GM12801 (cell line): ENCODE measurements at regions not wholly inside any gene's neighbourhood (a gene's known extent, or its start where the extent isn't known, plus 50 kb on each side); places are given as distances from the start of the nearest gene placed in this dataset.

ENCODE experiments used
- TF ChIP-seq, protein P1 (sequence below): IDR thresholded peaks from one replicate; pipeline ENCODE4 v1.5.1; 2011; ENCODE audit warnings: control low read depth; ENCODE audit not compliant: insufficient read length; ENCODE audit errors: extremely low read depth

DNA sequence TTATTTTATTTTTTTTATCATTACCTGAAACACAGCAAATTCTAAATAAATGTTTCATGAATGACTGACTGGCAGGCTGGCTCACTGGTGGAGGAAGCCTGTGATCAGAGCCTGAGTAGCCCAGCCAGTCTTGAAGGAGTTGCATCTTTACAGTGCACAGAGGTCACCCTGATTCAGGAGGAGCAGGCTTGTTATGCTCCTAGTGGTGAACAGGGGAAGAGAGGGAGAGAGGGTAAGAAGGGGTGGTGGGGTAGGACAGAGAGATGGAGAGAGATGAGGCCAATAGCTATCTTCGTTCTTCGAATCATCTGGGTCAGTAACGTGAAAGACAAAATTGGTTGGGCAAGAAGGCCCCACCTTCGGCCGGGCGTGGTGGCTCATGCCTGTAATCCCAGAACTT is 202.6 kb upstream of the MCTP2 start:
- TF ChIP-seq, protein P1, sequence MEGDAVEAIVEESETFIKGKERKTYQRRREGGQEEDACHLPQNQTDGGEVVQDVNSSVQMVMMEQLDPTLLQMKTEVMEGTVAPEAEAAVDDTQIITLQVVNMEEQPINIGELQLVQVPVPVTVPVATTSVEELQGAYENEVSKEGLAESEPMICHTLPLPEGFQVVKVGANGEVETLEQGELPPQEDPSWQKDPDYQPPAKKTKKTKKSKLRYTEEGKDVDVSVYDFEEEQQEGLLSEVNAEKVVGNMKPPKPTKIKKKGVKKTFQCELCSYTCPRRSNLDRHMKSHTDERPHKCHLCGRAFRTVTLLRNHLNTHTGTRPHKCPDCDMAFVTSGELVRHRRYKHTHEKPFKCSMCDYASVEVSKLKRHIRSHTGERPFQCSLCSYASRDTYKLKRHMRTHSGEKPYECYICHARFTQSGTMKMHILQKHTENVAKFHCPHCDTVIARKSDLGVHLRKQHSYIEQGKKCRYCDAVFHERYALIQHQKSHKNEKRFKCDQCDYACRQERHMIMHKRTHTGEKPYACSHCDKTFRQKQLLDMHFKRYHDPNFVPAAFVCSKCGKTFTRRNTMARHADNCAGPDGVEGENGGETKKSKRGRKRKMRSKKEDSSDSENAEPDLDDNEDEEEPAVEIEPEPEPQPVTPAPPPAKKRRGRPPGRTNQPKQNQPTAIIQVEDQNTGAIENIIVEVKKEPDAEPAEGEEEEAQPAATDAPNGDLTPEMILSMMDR = no peak

GRCh38 chr15:94028121-94028520 is 203.2 kb upstream of the MCTP2 start:
- TF ChIP-seq, protein P1 = no peak

GRCh38 chr15:94027581-94027980 is 203.8 kb upstream of the MCTP2 start:
- TF ChIP-seq, protein P1 = no peak

GRCh38 chr15:94026458-94027304 is 204.7 kb upstream of the MCTP2 start:
- TF ChIP-seq, protein P1 = no peak

GRCh38 chr15:94023531-94023930 is 207.8 kb upstream of the MCTP2 start:
- TF ChIP-seq, protein P1 = no peak

- TF ChIP-seq, protein P1 = no peak
These were observed 209.6 kb upstream of the MCTP2 start for GRCh38 chr15:94021621-94022320.

DNA sequence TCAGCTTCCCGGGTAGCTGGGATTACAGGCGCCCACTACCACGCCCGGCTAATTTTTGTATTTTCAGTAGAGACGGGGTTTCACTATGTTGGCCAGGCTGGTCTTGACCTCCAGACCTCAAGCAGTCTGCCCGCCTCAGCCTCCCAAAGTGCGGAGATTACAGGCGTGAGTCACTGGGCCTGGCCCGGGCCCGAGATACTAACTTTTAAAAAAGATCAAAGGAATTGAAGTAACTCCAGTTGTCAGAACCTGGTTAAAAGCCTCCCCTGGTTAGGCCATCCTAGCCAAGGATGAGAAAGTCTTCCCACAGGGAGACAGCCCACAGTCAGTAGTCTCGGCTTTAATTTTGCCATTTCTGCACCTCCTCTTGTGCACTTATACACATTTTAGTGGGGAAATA is 212.3 kb upstream of the MCTP2 start:
- TF ChIP-seq, protein P1 = no peak
